A549 (cell line): ENCODE measurements at regions not wholly inside any gene's neighbourhood (a gene's known extent, or its start where the extent isn't known, plus 50 kb on each side); places are given as distances from the start of the nearest gene placed in this dataset.

ENCODE experiments used
- CTCF ChIP-seq: fragments of >200 bp; sonication (Bioruptor Twin); formaldehyde crosslinking; IDR thresholded peaks from 3 replicates; pipeline ENCODE4 v1.5.1; 2016
- JUNB ChIP-seq: fragments of >200 bp; sonication (Bioruptor Twin); formaldehyde crosslinking; IDR thresholded peaks from 2 replicates; pipeline ENCODE4 v1.6.1; 2016

GRCh38 chr7:24504836-24505235 lies 68.4 kb upstream of the PALS2 start:
- no peak for TF ChIP-seq JUNB
- no peak for TF ChIP-seq CTCF
